Panc1 (cell line): ENCODE measurements at regions not wholly inside any gene's neighbourhood (a gene's known extent, or its start where the extent isn't known, plus 50 kb on each side); places are given as distances from the start of the nearest gene placed in this dataset.
"Not testable (repeated sequence)": the region's sequence is repeated elsewhere in the genome, so short reads cannot be mapped to it uniquely, and the experiment has no call there.

Experiments
- ATAC-seq: fragments of 200-7000 bp; cut with Tn5 transposase; 2 replicates; pipeline ENCODE4 v1.9.1; 2020; ENCODE audit warnings: mild to moderate bottlenecking, moderate library complexity
- BruUV-seq: library from RNA; stranded (reverse); fragments of 400-500 nt; replicated peaks from 2 replicates; lab custom pipeline; 2021; lab: Mats Ljungman, UMichigan
- CTCF ChIA-PET: fragments of 300-600 bp; sonication (Branson Sonifier 250); formaldehyde crosslinking; loops from one replicate; lab custom pipeline; 2022; ENCODE audit warnings: antibody characterized with exemption; lab: Charles Lee
- POLR2A ChIA-PET: fragments of 300-600 bp; sonication (Branson Sonifier 250); formaldehyde crosslinking; loops from one replicate; lab custom pipeline; 2022; ENCODE audit warnings: antibody characterized with exemption; lab: Charles Lee
- DNase-seq: peaks from one replicate; pipeline ENCODE4 v3.0.0-alpha.2; 2010; ENCODE audit warnings: low read depth, low spot score
- H3K27ac ChIP-seq: 2 replicates; pipeline ENCODE4 v1.5.1; 2011; ENCODE audit warnings: mild to moderate bottlenecking, low read length, inconsistent platforms
- H3K27me3 ChIP-seq: fragments of 200-500 bp; sonication (Bioruptor generic); 2 replicates; pipeline ENCODE4 v1.6.0; 2014; ENCODE audit warnings: low read length, inconsistent platforms; ENCODE audit not compliant: control insufficient read depth, insufficient read depth
- H3K36me3 ChIP-seq: fragments of 200-500 bp; sonication (Bioruptor generic); 2 replicates; pipeline ENCODE4 v1.5.1; 2014; ENCODE audit warnings: inconsistent platforms, mild to moderate bottlenecking, low read length, moderate library complexity; ENCODE audit not compliant: control insufficient read depth, insufficient read depth
- H3K4me1 ChIP-seq: 2 replicates; pipeline ENCODE4 v1.5.1; 2011; ENCODE audit warnings: inconsistent platforms, mild to moderate bottlenecking, low read length, moderate library complexity; ENCODE audit not compliant: control insufficient read depth, insufficient read depth
- H3K4me3 ChIP-seq, 2 experiments: 2 replicates each; pipeline ENCODE4 v1.5.1; 2011 to 2012; ENCODE audit warnings: low read depth in 2 of 2, low read length in 2 of 2, mild to moderate bottlenecking in 2 of 2, inconsistent platforms in 1 of 2, moderate library complexity in 1 of 2
- H3K9me3 ChIP-seq: fragments of 200-500 bp; sonication (Bioruptor generic); 2 replicates; pipeline ENCODE4 v1.5.1; 2014; ENCODE audit warnings: low read depth, mild to moderate bottlenecking, inconsistent platforms, low read length, moderate library complexity; ENCODE audit not compliant: control insufficient read depth, insufficient read depth
- CTCF ChIP-seq: fragments of 450-650 bp; IDR thresholded peaks from 2 replicates; pipeline ENCODE4 v1.5.1; 2017; ENCODE audit warnings: mild to moderate bottlenecking
- POLR2AphosphoS5 ChIP-seq: IDR thresholded peaks from 2 replicates; pipeline ENCODE4 v1.6.1; 2012; ENCODE audit warnings: mild to moderate bottlenecking, low read depth, low read length, moderate library complexity
- REST ChIP-seq, 2 experiments: IDR thresholded peaks; 2 replicates each; pipeline ENCODE4 v1.6.1; 2011 to 2012; ENCODE audit warnings: low read depth in 2 of 2, control low read depth in 1 of 2, low read length in 1 of 2, mild to moderate bottlenecking in 1 of 2, moderate library complexity in 1 of 2; ENCODE audit not compliant: insufficient read depth in 1 of 2
- SIN3A ChIP-seq: IDR thresholded peaks from 2 replicates; pipeline ENCODE4 v1.6.1; 2012; ENCODE audit warnings: low read depth, mild to moderate bottlenecking, low read length, moderate library complexity, borderline replicate concordance; ENCODE audit not compliant: insufficient read depth
- TCF7L2 ChIP-seq: IDR thresholded peaks from 2 replicates; pipeline ENCODE4 v1.6.1; 2011; ENCODE audit warnings: mild to moderate bottlenecking, low read depth, low read length, inconsistent platforms
- in situ Hi-C: cut with HindIII; loops from 2 replicates; pipeline ENCODE4 v1.10.0; 2016; ENCODE audit warnings: low sequenced_read_pairs, low pct_unique_long_range_greater_than_20kb
- intact Hi-C: fragments of 100-400 bp; cut with micrococcal nuclease; formaldehyde crosslinking; loops from one replicate; pipeline ENCODE4 v1.10.0; 2022; ENCODE audit not compliant: unreplicated experiment

GRCh38 chr10:16155834-16156233 lies 281.0 kb upstream of the PTER start:
- H3K4me3 ChIP-seq = no peak overlapping the region
- H3K4me1 ChIP-seq = no peaks in the 10 kb centered on the region
- in situ Hi-C loops (no loop called here), intact Hi-C loops (no loop called here)
- DNase-seq (no peak), ATAC-seq (no peak)
- no TSS peak for BruUV-seq
- TF ChIP-seq TCF7L2 = no peak
- no peak for TF ChIP-seq POLR2AphosphoS5
- TF ChIP-seq CTCF = no peak; the same call in 1 of the 2 replicates
- TF ChIP-seq SIN3A = no peak
- no peak for TF ChIP-seq REST (IDR thresholded peaks at IDR 0.05; ENCODE audit: insufficient read depth in 1 of 2, low read depth in 2 of 2, low read length in 1 of 2)
- ChIA-PET POLR2A (no interaction called here), CTCF (no interaction called here)
- H3K36me3 ChIP-seq = no peaks in the 10 kb centered on the region
- no peaks in the 10 kb centered on the region for H3K9me3 ChIP-seq
- H3K27ac ChIP-seq = no peak overlapping the region
- H3K27me3 ChIP-seq = no peaks in the 10 kb centered on the region

GRCh38 chr10:16156681-16157080 lies 280.1 kb upstream of the PTER start:
- CTCF ChIA-PET = no interaction called here
- POLR2A ChIA-PET = no interaction called here
- no peaks in the 10 kb centered on the region for H3K4me1 ChIP-seq
- intact Hi-C loops = no loop called here
- no peaks in the 10 kb centered on the region for H3K9me3 ChIP-seq
- TF ChIP-seq POLR2AphosphoS5 (no peak), TCF7L2 (no peak), SIN3A (no peak), REST (IDR thresholded peaks at IDR 0.05; ENCODE audit: insufficient read depth in 1 of 2, low read depth in 2 of 2, low read length in 1 of 2) (no peak), CTCF (no peak)
- no peak overlapping the region for H3K4me3 ChIP-seq
- DNase-seq (no peak), ATAC-seq (no peak)
- no peak overlapping the region for H3K27ac ChIP-seq
- BruUV-seq = no TSS peak
- no peaks in the 10 kb centered on the region for H3K36me3 ChIP-seq
- no peaks in the 10 kb centered on the region for H3K27me3 ChIP-seq
- in situ Hi-C loops = no loop called here

- H3K4me1 ChIP-seq, H3K4me3 ChIP-seq, DNase-seq, H3K36me3 ChIP-seq, in situ Hi-C loops, ATAC-seq, H3K9me3 ChIP-seq, H3K27ac ChIP-seq, H3K27me3 ChIP-seq, CTCF ChIA-PET, POLR2A ChIA-PET, intact Hi-C loops, BruUV-seq: not testable (repeated sequence)
Measured at GRCh38 chr10:16165067-16165466, 271.7 kb upstream of the PTER start.
